HG02610 (cell line): ENCODE measurements at regions not wholly inside any gene's neighbourhood (a gene's known extent, or its start where the extent isn't known, plus 50 kb on each side); places are given as distances from the start of the nearest gene placed in this dataset.
"Not testable (repeated sequence)": the region's sequence is repeated elsewhere in the genome, so short reads cannot be mapped to it uniquely, and the experiment has no call there.

Experiments used
- ATAC-seq: cut with Tn5 transposase; IDR thresholded peaks from one replicate; pipeline ENCODE4 v1.9.1; 2021; ENCODE audit warnings: mild to moderate bottlenecking, moderate library complexity; ENCODE audit not compliant: unreplicated experiment

- no peak for ATAC-seq
Measured at GRCh38 chr3:107217172-107217571, 160.1 kb upstream of the CCDC54 start.

GRCh38 chr3:107218864-107219269 is 158.4 kb upstream of the CCDC54 start:
- no peak for ATAC-seq

- no peak for ATAC-seq
Measured at GRCh38 chr3:107220538-107220937, 156.7 kb upstream of the CCDC54 start.

- no peak for ATAC-seq
Measured at GRCh38 chr3:107221856-107222255, 155.4 kb upstream of the CCDC54 start.

- ATAC-seq: no peak
Measured at GRCh38 chr3:107222907-107223306, 154.3 kb upstream of the CCDC54 start.

GRCh38 chr3:107224026-107224596 is 153.1 kb upstream of the CCDC54 start:
- no peak for ATAC-seq

GRCh38 chr3:107227091-107227490 is 150.1 kb upstream of the CCDC54 start:
- ATAC-seq: no peak

- not testable (repeated sequence) for ATAC-seq
Measured at GRCh38 chr3:107233877-107234276, 143.4 kb upstream of the CCDC54 start.

GRCh38 chr3:107235193-107235927 is 141.9 kb upstream of the CCDC54 start:
- peak; percentile 26 for ATAC-seq

- peak; percentile 71 for ATAC-seq
Measured at GRCh38 chr3:107235928-107236315, 141.3 kb upstream of the CCDC54 start.

- ATAC-seq: no peak
Measured at GRCh38 chr3:107236655-107237337, 140.4 kb upstream of the CCDC54 start.

- ATAC-seq: no peak
Measured at GRCh38 chr3:107238787-107239186, 138.5 kb upstream of the CCDC54 start.

- no peak for ATAC-seq
Measured at GRCh38 chr3:107239703-107240102, 137.5 kb upstream of the CCDC54 start.

GRCh38 chr3:107240183-107241091 is 136.8 kb upstream of the CCDC54 start:
- ATAC-seq: peak; percentile 91

- ATAC-seq: peak; percentile 22
Measured at GRCh38 chr3:107241217-107241616, 136.0 kb upstream of the CCDC54 start.

GRCh38 chr3:107242579-107242978 is 134.7 kb upstream of the CCDC54 start:
- ATAC-seq: no peak

GRCh38 chr3:107247116-107247515 is 130.1 kb upstream of the CCDC54 start:
- ATAC-seq: no peak

GRCh38 chr3:107249132-107249531 is 128.1 kb upstream of the CCDC54 start:
- ATAC-seq: no peak

- no peak for ATAC-seq
Measured at GRCh38 chr3:107250221-107250620, 127.0 kb upstream of the CCDC54 start.

GRCh38 chr3:107251819-107252218 is 125.4 kb upstream of the CCDC54 start:
- ATAC-seq: no peak

- no peak for ATAC-seq
Measured at GRCh38 chr3:107256963-107257362, 120.3 kb upstream of the CCDC54 start.
